Spleen (tissue), 11 donors: ENCODE measurements at regions not wholly inside any gene's neighbourhood (a gene's known extent, or its start where the extent isn't known, plus 50 kb on each side); places are given as distances from the start of the nearest gene placed in this dataset.

Source experiments
- DNase-seq: peaks from one replicate; pipeline ENCODE4 v3.0.0-alpha.2; 2020
- H3K27ac ChIP-seq, 8 donors: fragments of 200-600 bp; sonication (generic) in 7 of 8; 1 replicate in 4 of 8; 2 replicates in 4 of 8; pipeline versions ENCODE4 v1.5.0 to v1.8.0; 2016 to 2021; ENCODE audit warnings: inconsistent platforms in 4 of 8, mild to moderate bottlenecking in 4 of 8, moderate library complexity in 1 of 8
- H3K27me3 ChIP-seq, 7 donors: fragments of 200-600 bp; sonication (generic) in 6 of 7; replicated peaks in 1 of 7; 1 replicate in 4 of 7; 2 replicates in 3 of 7; pipeline versions ENCODE4 v1.5.0 to v1.8.0; 2016 to 2021; ENCODE audit warnings: inconsistent platforms in 3 of 7, mild to moderate bottlenecking in 1 of 7
- H3K36me3 ChIP-seq, 6 donors: fragments of 200-600 bp; sonication (generic) in 5 of 6; 1 replicate in 4 of 6; 2 replicates in 2 of 6; pipeline versions ENCODE4 v1.5.0 to v1.8.0; 2016 to 2021; ENCODE audit warnings: inconsistent platforms in 2 of 6
- H3K4me1 ChIP-seq, 6 donors: fragments of 200-600 bp; sonication (generic) in 5 of 6; 1 replicate in 3 of 6; 2 replicates in 3 of 6; pipeline versions ENCODE4 v1.5.0 to v1.8.0; 2016 to 2021; ENCODE audit warnings: inconsistent platforms in 3 of 6
- H3K4me3 ChIP-seq, 8 donors: fragments of 200-600 bp; sonication (generic) in 7 of 8; 1 replicate in 4 of 8; 2 replicates in 4 of 8; pipeline versions ENCODE4 v1.5.0 to v1.8.0; 2016 to 2021; ENCODE audit warnings: inconsistent platforms in 4 of 8, mild to moderate bottlenecking in 4 of 8, moderate library complexity in 2 of 8
- H3K9me3 ChIP-seq, 8 donors: fragments of 200-600 bp; sonication (generic) in 7 of 8; 1 replicate in 4 of 8; 2 replicates in 4 of 8; pipeline versions ENCODE4 v1.5.0 to v1.8.0; 2016 to 2021; ENCODE audit warnings: inconsistent platforms in 4 of 8
- CTCF ChIP-seq, 11 experiments: fragments of 200-600 bp in 7 of 11; fragments of 450-650 bp in 4 of 11; sonication (generic) in 4 of 11; IDR thresholded peaks in 8 of 11; conservative IDR thresholded peaks in 3 of 11; 1 replicate in 7 of 11; 2 replicates in 4 of 11; pipeline versions ENCODE4 v1.4.0 to v1.8.0; 2016 to 2021; ENCODE audit warnings: antibody characterized with exemption in 11 of 11, inconsistent platforms in 4 of 11, mild to moderate bottlenecking in 1 of 11
- POLR2A ChIP-seq, 3 donors: fragments of 450-650 bp; IDR thresholded peaks; one replicate each; pipeline ENCODE4 v1.5.1; 2017; ENCODE audit warnings: antibody characterized with exemption in 3 of 3, mild to moderate bottlenecking in 1 of 3
- POLR2AphosphoS5 ChIP-seq, 3 donors: sonication (generic); formaldehyde crosslinking; IDR thresholded peaks; one replicate each; pipeline ENCODE4 v1.5.1; 2017; ENCODE audit warnings: antibody characterized with exemption in 3 of 3
- WGBS, 5 donors: extraction: QIAGEN DNeasy Blood & Tissue Kit in 3 of 5; methylation state at CpG; one replicate each; pipeline versions ENCODE4 v1.1.5 to v1.1.7; 2013 to 2018; 5-methylcytosine and 5-hydroxymethylcytosine counted together
- intact Hi-C: fragments of 100-400 bp; cut with DNase I; formaldehyde crosslinking; loops from one replicate; pipeline ENCODE4 v1.15.0; 2023; ENCODE audit warnings: low total_unique reads
- donor health status: healthy with polysubstance abuse.
- donor health status: DM: no; HTN: no; CAD: no; lungs with moderate emphysema.
- donor health status: DM: no; HTN: no; CAD: no.
- donor health status: Bipolar disorder and iron deficiency.
- donor health status: healthy.
- donor health status: DM: no; HTN: no; CAD: no.
- donor health status: DM: yes; HTN: yes; CAD: no.

GRCh38 chr13:111980146-111980929, 86.6 kb upstream of the SOX1 start:
- H3K4me3 ChIP-seq = no peak overlapping the region
- DNase-seq = no peak
- intact Hi-C loops = no loop called here
- TF ChIP-seq POLR2AphosphoS5 (IDR thresholded peaks at IDR 0.05) (no peak), POLR2A (IDR thresholded peaks at IDR 0.05) (no peak), CTCF (IDR thresholded peaks at IDR 0.05 in 8 of 11, conservative IDR thresholded peaks at IDR 0.05 in 3 of 11) (no peak)
- no peak overlapping the region for H3K27ac ChIP-seq
- no peaks in the 10 kb centered on the region for H3K9me3 ChIP-seq
- H3K36me3 ChIP-seq = no peaks in the 10 kb centered on the region
- peaks cover 0 to 64% (median 10%) of the 10 kb centered on the region in 7 donors for H3K27me3 ChIP-seq
- WGBS, 5 donors = 82 to 91% (median 86%) methylated on average over 14 to 15 of the region's 15 CpGs
- H3K4me1 ChIP-seq = no peaks in the 10 kb centered on the region

GRCh38 chr13:111981006-111981405, 85.9 kb upstream of the SOX1 start:
- Histone ChIP-seq H3K4me1 (no peaks in the 10 kb centered on the region), H3K4me3 (no peak overlapping the region), H3K27ac (no peak overlapping the region), H3K9me3 (no peaks in the 10 kb centered on the region), H3K27me3 (peaks cover 0 to 63% (median 10%) of the 10 kb centered on the region in 7 donors), H3K36me3 (no peaks in the 10 kb centered on the region)
- WGBS, 5 donors = 88 to 92% (median 91%) methylated on average over 12 of the region's 12 CpGs
- no peak for DNase-seq
- intact Hi-C loops = no loop called here
- TF ChIP-seq POLR2AphosphoS5 (IDR thresholded peaks at IDR 0.05) (no peak), CTCF (IDR thresholded peaks at IDR 0.05 in 8 of 11, conservative IDR thresholded peaks at IDR 0.05 in 3 of 11) (no peak), POLR2A (IDR thresholded peaks at IDR 0.05) (no peak)

GRCh38 chr13:111981446-111982165, 85.3 kb upstream of the SOX1 start:
- H3K36me3 ChIP-seq = no peaks in the 10 kb centered on the region
- DNase-seq = no peak
- 46 to 61% (median 51%) methylated on average over 12 of the region's 12 CpGs for WGBS, 5 donors
- H3K9me3 ChIP-seq = no peaks in the 10 kb centered on the region
- peaks cover 0 to 57% (median 10%) of the 10 kb centered on the region in 7 donors for H3K27me3 ChIP-seq
- intact Hi-C loops = no loop called here
- no peaks in the 10 kb centered on the region for H3K4me1 ChIP-seq
- no peak overlapping the region for H3K27ac ChIP-seq
- no peak overlapping the region for H3K4me3 ChIP-seq
- TF ChIP-seq POLR2A (IDR thresholded peaks at IDR 0.05) (no peak), CTCF (IDR thresholded peaks at IDR 0.05 in 8 of 11, conservative IDR thresholded peaks at IDR 0.05 in 3 of 11) (no peak), POLR2AphosphoS5 (IDR thresholded peaks at IDR 0.05) (no peak)

GRCh38 chr13:111984349-111984748, 82.6 kb upstream of the SOX1 start:
- TF ChIP-seq POLR2AphosphoS5 (IDR thresholded peaks at IDR 0.05) (no peak), CTCF (IDR thresholded peaks at IDR 0.05 in 8 of 11, conservative IDR thresholded peaks at IDR 0.05 in 3 of 11) (no peak), POLR2A (IDR thresholded peaks at IDR 0.05) (no peak)
- intact Hi-C loops = no loop called here
- H3K27me3 ChIP-seq = peaks cover 0 to 35% (median 0%) of the 10 kb centered on the region in 7 donors
- DNase-seq = no peak
- peaks cover 0 to 14% (median 8%) of the 10 kb centered on the region in 8 donors for H3K9me3 ChIP-seq
- no peaks in the 10 kb centered on the region for H3K4me1 ChIP-seq
- no peaks in the 10 kb centered on the region for H3K36me3 ChIP-seq
- H3K27ac ChIP-seq = no peak overlapping the region
- 75 to 98% (median 86%) methylated on average over 1 of the region's 1 CpG for WGBS, 5 donors
- H3K4me3 ChIP-seq = no peak overlapping the region
